Subcutaneous abdominal adipose tissue (tissue), 5 donors: ENCODE measurements at regions not wholly inside any gene's neighbourhood (a gene's known extent, or its start where the extent isn't known, plus 50 kb on each side); places are given as distances from the start of the nearest gene placed in this dataset.

Experiments used
- H3K27ac ChIP-seq: one replicate; pipeline ENCODE4 v1.7.0; 2013; ENCODE audit warnings: low read depth, mild to moderate bottlenecking, inconsistent platforms, low read length, moderate library complexity
- H3K27me3 ChIP-seq, 5 donors: one replicate each; pipeline ENCODE4 v1.7.0; 2013; ENCODE audit warnings: low read length in 5 of 5, inconsistent platforms in 1 of 5; ENCODE audit not compliant: control insufficient read depth in 5 of 5, insufficient read depth in 4 of 5
- H3K36me3 ChIP-seq, 5 donors: one replicate each; pipeline ENCODE4 v1.7.0; 2013; ENCODE audit warnings: low read length in 5 of 5; ENCODE audit not compliant: control insufficient read depth in 5 of 5, insufficient read depth in 5 of 5
- H3K4me1 ChIP-seq, 5 donors: one replicate each; pipeline ENCODE4 v1.7.0; 2013; ENCODE audit warnings: low read length in 5 of 5, mild to moderate bottlenecking in 3 of 5, moderate library complexity in 1 of 5; ENCODE audit not compliant: control insufficient read depth in 5 of 5, insufficient read depth in 5 of 5
- H3K4me3 ChIP-seq, 5 donors: one replicate each; pipeline ENCODE4 v1.7.0; 2013; ENCODE audit warnings: low read length in 5 of 5, low read depth in 1 of 5
- H3K9ac ChIP-seq, 5 donors: one replicate each; pipeline ENCODE4 v1.7.0; 2013; ENCODE audit warnings: low read length in 5 of 5, mild to moderate bottlenecking in 4 of 5, moderate library complexity in 3 of 5
- H3K9me3 ChIP-seq, 5 donors: one replicate each; pipeline ENCODE4 v1.7.0; 2013; ENCODE audit warnings: low read length in 5 of 5; ENCODE audit not compliant: control insufficient read depth in 5 of 5
- donor health status: healthy.
- donor health status: healthy.
- donor health status: healthy.
- donor health status: healthy.
- donor health status: healthy.

GRCh38 chr4:96599752-96600151 lies 759.9 kb downstream of the PDHA2 start:
- H3K9ac ChIP-seq = no peak overlapping the region
- no peaks in the 10 kb centered on the region for H3K27me3 ChIP-seq
- H3K4me3 ChIP-seq = no peak overlapping the region
- no peak overlapping the region for H3K27ac ChIP-seq
- no peaks in the 10 kb centered on the region for H3K9me3 ChIP-seq
- no peaks in the 10 kb centered on the region for H3K36me3 ChIP-seq
- H3K4me1 ChIP-seq = no peaks in the 10 kb centered on the region

DNA sequence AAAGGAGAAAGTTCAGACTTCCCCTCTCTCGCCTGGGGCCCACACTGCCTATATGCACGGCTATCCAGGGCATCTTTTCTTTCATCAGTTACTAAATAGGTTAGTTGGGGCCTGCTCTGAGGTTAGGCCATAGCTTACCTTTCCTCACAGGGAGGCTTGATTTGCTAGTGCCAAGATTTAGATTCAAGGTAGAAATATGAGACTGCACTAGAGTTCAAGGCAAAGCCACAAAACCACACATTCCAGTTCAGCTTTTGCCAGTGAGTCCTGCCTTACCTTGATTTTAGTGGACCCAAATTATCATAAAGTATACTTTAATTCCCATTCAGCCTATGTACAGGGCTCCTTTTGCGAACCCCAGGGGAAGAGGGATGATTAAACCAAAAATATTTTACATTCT lies 762.8 kb downstream of the PDHA2 start:
- Histone ChIP-seq H3K9ac (no peak overlapping the region), H3K4me1 (no peaks in the 10 kb centered on the region), H3K9me3 (no peaks in the 10 kb centered on the region), H3K36me3 (no peaks in the 10 kb centered on the region), H3K27me3 (no peaks in the 10 kb centered on the region), H3K4me3 (no peak overlapping the region), H3K27ac (no peak overlapping the region)

DNA sequence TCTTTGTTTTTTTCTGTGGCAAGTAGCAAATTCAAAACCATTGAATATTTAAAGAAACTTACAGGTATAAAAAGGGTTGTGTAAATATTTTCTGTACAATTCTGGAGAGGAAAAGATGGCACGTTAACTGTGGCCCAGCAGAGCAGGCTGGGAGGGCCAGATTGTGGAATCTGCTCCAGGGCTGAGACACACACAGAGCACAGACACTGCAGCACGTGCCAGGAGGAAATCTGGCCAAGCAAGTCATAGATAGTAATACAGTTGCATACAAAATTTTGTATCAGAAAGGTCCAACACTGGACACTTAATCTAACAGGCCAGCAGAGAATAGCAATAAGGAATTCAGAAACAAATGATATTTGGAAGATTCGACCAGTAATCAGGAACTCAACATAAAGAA lies 763.7 kb downstream of the PDHA2 start:
- Histone ChIP-seq H3K4me3 (no peak overlapping the region), H3K9ac (no peak overlapping the region), H3K4me1 (no peaks in the 10 kb centered on the region), H3K9me3 (no peaks in the 10 kb centered on the region), H3K36me3 (no peaks in the 10 kb centered on the region), H3K27me3 (no peaks in the 10 kb centered on the region), H3K27ac (no peak overlapping the region)

GRCh38 chr4:96606451-96606850 lies 766.6 kb downstream of the PDHA2 start:
- Histone ChIP-seq H3K27ac (no peak overlapping the region), H3K9ac (no peak overlapping the region), H3K4me3 (no peak overlapping the region), H3K36me3 (no peaks in the 10 kb centered on the region), H3K27me3 (no peaks in the 10 kb centered on the region), H3K4me1 (no peaks in the 10 kb centered on the region), H3K9me3 (no peaks in the 10 kb centered on the region)

- H3K27me3 ChIP-seq = no peaks in the 10 kb centered on the region
- H3K9ac ChIP-seq = no peak overlapping the region
- no peak overlapping the region for H3K4me3 ChIP-seq
- no peak overlapping the region for H3K27ac ChIP-seq
- H3K36me3 ChIP-seq = no peaks in the 10 kb centered on the region
- no peaks in the 10 kb centered on the region for H3K9me3 ChIP-seq
- no peaks in the 10 kb centered on the region for H3K4me1 ChIP-seq
Measured at GRCh38 chr4:96626023-96626422, 786.1 kb downstream of the PDHA2 start.

DNA sequence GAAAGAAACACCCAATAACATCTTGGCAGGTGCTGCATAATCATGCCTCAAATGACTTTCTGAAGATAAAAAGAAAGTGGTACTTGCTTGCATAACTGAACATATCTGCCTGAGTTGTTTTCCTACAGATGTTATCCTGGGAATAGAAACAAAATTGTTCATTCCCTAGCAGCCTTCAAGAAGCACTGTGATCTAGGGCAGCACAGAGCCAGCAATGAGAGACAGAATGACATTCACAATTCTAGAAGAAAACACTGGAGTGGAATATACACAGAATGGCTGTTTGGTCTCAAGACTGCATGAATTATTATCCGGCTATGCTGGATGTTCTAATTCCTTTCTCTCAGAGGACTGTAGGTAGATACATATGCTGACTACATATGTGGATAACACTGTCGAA lies 790.9 kb downstream of the PDHA2 start:
- Histone ChIP-seq H3K4me1 (no peaks in the 10 kb centered on the region), H3K27ac (no peak overlapping the region), H3K36me3 (no peaks in the 10 kb centered on the region), H3K27me3 (no peaks in the 10 kb centered on the region), H3K9ac (no peak overlapping the region), H3K9me3 (peaks cover 0 to 4% (median 0%) of the 10 kb centered on the region in 5 donors), H3K4me3 (no peak overlapping the region)

DNA sequence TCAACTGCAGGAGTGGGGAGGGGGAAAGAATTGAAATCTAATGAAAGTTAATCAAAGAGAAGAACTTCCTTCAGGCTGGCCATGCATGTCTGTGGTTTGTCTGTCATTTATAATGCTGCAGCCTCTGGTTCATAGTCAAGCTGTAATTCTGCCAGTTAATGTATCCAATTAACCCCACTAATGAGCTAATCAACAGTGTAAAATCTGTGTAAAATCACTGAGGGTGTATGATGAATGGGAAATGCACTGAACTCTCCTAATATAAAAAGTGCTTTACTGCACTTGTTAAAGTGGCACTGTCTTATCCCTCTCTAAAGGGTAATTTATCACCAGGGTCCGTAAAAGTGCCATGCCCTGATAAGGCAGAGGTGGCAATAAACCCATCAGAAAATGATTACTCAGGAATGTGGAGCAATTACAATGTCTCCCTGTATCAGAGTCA lies 798.1 kb downstream of the PDHA2 start:
- H3K9me3 ChIP-seq = no peaks in the 10 kb centered on the region
- no peaks in the 10 kb centered on the region for H3K27me3 ChIP-seq

GRCh38 chr4:96639932-96640331 lies 800.0 kb downstream of the PDHA2 start:
- no peaks in the 10 kb centered on the region for H3K9me3 ChIP-seq
- no peak overlapping the region for H3K9ac ChIP-seq
- no peaks in the 10 kb centered on the region for H3K36me3 ChIP-seq
- H3K27ac ChIP-seq = no peak overlapping the region
- H3K4me1 ChIP-seq = no peaks in the 10 kb centered on the region
- H3K27me3 ChIP-seq = no peaks in the 10 kb centered on the region
- H3K4me3 ChIP-seq = no peak overlapping the region

More for the DNA sequence above, 798.1 kb downstream of the PDHA2 start:
- Histone ChIP-seq H3K9ac (no peak overlapping the region), H3K27ac (no peak overlapping the region), H3K4me3 (no peak overlapping the region), H3K36me3 (no peaks in the 10 kb centered on the region), H3K4me1 (no peaks in the 10 kb centered on the region)

- Histone ChIP-seq H3K9me3 (peaks cover 0 to 3% (median 0%) of the 10 kb centered on the region in 5 donors), H3K4me1 (no peaks in the 10 kb centered on the region)
Measured at GRCh38 chr4:96642490-96642889, 802.6 kb downstream of the PDHA2 start.

GRCh38 chr4:96646146-96646545 lies 806.3 kb downstream of the PDHA2 start:
- Histone ChIP-seq H3K27me3 (no peaks in the 10 kb centered on the region), H3K4me3 (no peak overlapping the region), H3K4me1 (no peaks in the 10 kb centered on the region), H3K9me3 (peaks cover 0 to 3% (median 0%) of the 10 kb centered on the region in 5 donors), H3K36me3 (no peaks in the 10 kb centered on the region), H3K27ac (no peak overlapping the region), H3K9ac (no peak overlapping the region)

More at GRCh38 chr4:96642490-96642889, 802.6 kb downstream of the PDHA2 start:
- Histone ChIP-seq H3K27ac (no peak overlapping the region), H3K36me3 (no peaks in the 10 kb centered on the region), H3K9ac (no peak overlapping the region), H3K27me3 (no peaks in the 10 kb centered on the region), H3K4me3 (no peak overlapping the region)

DNA sequence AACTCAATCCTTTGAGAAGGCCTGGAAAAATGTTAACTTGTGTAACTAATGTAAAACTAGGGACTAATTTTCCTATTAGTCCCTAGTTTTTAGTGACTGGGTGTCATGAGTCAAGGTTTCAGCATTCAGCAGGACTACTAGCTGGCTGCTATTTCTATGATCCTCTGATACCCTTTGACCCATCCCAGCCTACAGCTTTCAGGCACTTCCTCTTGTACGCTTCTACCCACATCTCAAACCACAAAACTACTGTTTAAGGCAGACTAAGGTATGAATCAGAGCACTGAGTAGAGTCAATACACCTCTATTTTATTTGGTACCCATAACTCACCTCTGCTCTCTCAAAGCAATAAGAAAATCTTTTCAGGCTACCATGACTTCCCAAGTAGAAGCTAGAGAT lies 809.6 kb downstream of the PDHA2 start:
- H3K9me3 ChIP-seq = peaks cover 0 to 9% (median 0%) of the 10 kb centered on the region in 5 donors
- H3K9ac ChIP-seq = no peak overlapping the region
- no peak overlapping the region for H3K27ac ChIP-seq
- no peaks in the 10 kb centered on the region for H3K36me3 ChIP-seq
- no peak overlapping the region for H3K4me3 ChIP-seq
- no peaks in the 10 kb centered on the region for H3K27me3 ChIP-seq
- no peaks in the 10 kb centered on the region for H3K4me1 ChIP-seq
